Endothelial cell (in vitro differentiated cells): ENCODE measurements at regions not wholly inside any gene's neighbourhood (a gene's known extent, or its start where the extent isn't known, plus 50 kb on each side); places are given as distances from the start of the nearest gene placed in this dataset.
A peak's percentile ranks its signal among the peaks of the same experiment; 100 is the strongest.

ENCODE experiments used
- DNase-seq: peaks from one replicate; pipeline ENCODE4 v3.0.0; 2021; ENCODE audit warnings: low spot score
- H3K27ac Mint-ChIP-seq: one replicate; pipeline ENCODE4 v1.8.0; 2021; ENCODE audit warnings: mixed read lengths, inconsistent platforms; ENCODE audit not compliant: unreplicated experiment
- H3K27me3 Mint-ChIP-seq: one replicate; pipeline ENCODE4 v1.8.0; 2021; ENCODE audit warnings: mild to moderate bottlenecking, moderate library complexity, mixed read lengths, inconsistent platforms; ENCODE audit not compliant: unreplicated experiment
- H3K36me3 Mint-ChIP-seq: one replicate; pipeline ENCODE4 v1.8.0; 2021; ENCODE audit warnings: mild to moderate bottlenecking, low read depth, mixed read lengths, inconsistent platforms; ENCODE audit not compliant: unreplicated experiment
- H3K4me1 Mint-ChIP-seq: one replicate; pipeline ENCODE4 v1.8.0; 2021; ENCODE audit warnings: mild to moderate bottlenecking, mixed read lengths, inconsistent platforms; ENCODE audit not compliant: unreplicated experiment
- H3K4me3 Mint-ChIP-seq: one replicate; pipeline ENCODE4 v1.8.0; 2021; ENCODE audit warnings: mild to moderate bottlenecking, mixed read lengths, inconsistent platforms; ENCODE audit not compliant: unreplicated experiment
- H3K9me3 Mint-ChIP-seq: one replicate; pipeline ENCODE4 v1.8.0; 2021; ENCODE audit warnings: mixed read lengths, inconsistent platforms; ENCODE audit not compliant: unreplicated experiment
- TF ChIP-seq, protein P1 (sequence below): fragments of 200-600 bp; sonication (generic); IDR thresholded peaks from one replicate; pipeline ENCODE4 v1.5.0; 2021; ENCODE audit warnings: antibody characterized with exemption; ENCODE audit not compliant: unreplicated experiment

DNA sequence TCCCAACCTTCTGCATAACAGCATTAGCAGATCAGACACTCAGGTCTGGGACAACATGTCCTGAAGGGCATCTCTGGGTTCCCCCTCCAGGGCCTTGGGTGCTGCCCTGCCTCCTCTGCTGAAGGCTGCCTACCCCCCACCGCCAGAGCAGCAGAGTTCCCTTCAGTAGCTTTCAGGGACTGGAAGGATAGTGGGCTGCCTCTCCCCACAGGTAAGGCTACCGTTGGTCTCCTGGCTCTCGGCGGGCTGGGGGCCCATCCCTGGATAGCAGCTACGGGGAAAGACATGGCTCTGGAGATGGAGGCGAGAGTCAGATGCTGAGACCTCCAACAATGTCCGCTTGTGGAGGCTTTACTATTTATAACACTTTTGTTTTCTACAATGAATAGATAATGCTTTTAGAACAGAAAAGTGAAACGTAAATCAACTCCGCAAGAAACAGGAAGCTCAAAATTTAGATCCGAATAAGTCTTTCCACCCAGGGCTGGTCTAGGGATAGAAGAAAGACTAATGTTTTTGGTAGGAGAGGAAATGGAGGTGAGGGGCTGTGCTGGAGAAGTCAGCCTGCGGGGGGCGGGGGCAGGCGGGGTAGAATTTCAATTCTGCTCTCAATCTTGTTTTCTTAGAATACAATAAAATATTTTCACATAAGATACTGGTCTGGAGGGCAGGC is 58.4 kb downstream of the ARL4C start:
- TF ChIP-seq, protein P1, sequence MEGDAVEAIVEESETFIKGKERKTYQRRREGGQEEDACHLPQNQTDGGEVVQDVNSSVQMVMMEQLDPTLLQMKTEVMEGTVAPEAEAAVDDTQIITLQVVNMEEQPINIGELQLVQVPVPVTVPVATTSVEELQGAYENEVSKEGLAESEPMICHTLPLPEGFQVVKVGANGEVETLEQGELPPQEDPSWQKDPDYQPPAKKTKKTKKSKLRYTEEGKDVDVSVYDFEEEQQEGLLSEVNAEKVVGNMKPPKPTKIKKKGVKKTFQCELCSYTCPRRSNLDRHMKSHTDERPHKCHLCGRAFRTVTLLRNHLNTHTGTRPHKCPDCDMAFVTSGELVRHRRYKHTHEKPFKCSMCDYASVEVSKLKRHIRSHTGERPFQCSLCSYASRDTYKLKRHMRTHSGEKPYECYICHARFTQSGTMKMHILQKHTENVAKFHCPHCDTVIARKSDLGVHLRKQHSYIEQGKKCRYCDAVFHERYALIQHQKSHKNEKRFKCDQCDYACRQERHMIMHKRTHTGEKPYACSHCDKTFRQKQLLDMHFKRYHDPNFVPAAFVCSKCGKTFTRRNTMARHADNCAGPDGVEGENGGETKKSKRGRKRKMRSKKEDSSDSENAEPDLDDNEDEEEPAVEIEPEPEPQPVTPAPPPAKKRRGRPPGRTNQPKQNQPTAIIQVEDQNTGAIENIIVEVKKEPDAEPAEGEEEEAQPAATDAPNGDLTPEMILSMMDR, result no peak
- H3K4me3 Mint-ChIP-seq, result no peak overlapping the region
- peaks cover 4% of the 10 kb centered on the region for H3K27me3 Mint-ChIP-seq
- no peak overlapping the region for H3K27ac Mint-ChIP-seq
- H3K9me3 Mint-ChIP-seq, result no peaks in the 10 kb centered on the region
- no peaks in the 10 kb centered on the region for H3K36me3 Mint-ChIP-seq
- peaks cover 36% of the 10 kb centered on the region for H3K4me1 Mint-ChIP-seq
- DNase-seq, result no peak

- Mint-ChIP-seq H3K4me1 (peaks cover 41% of the 10 kb centered on the region), H3K9me3 (no peaks in the 10 kb centered on the region), H3K36me3 (no peaks in the 10 kb centered on the region), H3K27ac (no peak overlapping the region), H3K27me3 (peaks cover 4% of the 10 kb centered on the region), H3K4me3 (no peak overlapping the region)
- TF ChIP-seq, protein P1, result no peak
- DNase-seq, result no peak
These were observed 59.1 kb downstream of the ARL4C start for GRCh38 chr2:234437642-234438304.

DNA sequence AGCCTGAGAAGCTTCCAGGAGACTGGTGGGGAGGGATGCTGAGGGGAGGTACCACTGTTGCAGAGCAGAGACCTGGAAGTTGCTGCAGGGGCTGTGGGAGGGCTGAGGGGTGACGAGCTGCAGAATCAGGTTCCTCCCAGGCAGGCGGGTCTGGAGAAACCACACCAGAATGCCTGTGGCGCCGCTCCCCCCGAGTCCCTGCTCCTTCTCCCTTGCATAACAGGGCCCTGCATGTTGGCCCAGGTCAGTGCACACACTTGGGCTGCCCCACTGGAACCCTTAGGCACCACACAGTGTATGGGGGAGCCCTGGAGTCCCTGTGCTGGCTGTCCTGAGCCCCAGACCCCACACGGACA is 60.4 kb downstream of the ARL4C start:
- Mint-ChIP-seq H3K4me3 (no peak overlapping the region), H3K4me1 (peaks cover 41% of the 10 kb centered on the region), H3K36me3 (no peaks in the 10 kb centered on the region), H3K27ac (peak overlapping the region; percentile 65), H3K9me3 (no peaks in the 10 kb centered on the region), H3K27me3 (peaks cover 4% of the 10 kb centered on the region)
- TF ChIP-seq, protein P1, result no peak
- no peak for DNase-seq

- TF ChIP-seq, protein P1, result no peak
- Mint-ChIP-seq H3K36me3 (no peaks in the 10 kb centered on the region), H3K9me3 (no peaks in the 10 kb centered on the region), H3K27me3 (peaks cover 4% of the 10 kb centered on the region), H3K4me1 (peaks cover 41% of the 10 kb centered on the region), H3K27ac (peak overlapping the region; percentile 65), H3K4me3 (no peak overlapping the region)
- DNase-seq, result peak; percentile 58
These were observed 60.9 kb downstream of the ARL4C start for GRCh38 chr2:234435836-234436481.

DNA sequence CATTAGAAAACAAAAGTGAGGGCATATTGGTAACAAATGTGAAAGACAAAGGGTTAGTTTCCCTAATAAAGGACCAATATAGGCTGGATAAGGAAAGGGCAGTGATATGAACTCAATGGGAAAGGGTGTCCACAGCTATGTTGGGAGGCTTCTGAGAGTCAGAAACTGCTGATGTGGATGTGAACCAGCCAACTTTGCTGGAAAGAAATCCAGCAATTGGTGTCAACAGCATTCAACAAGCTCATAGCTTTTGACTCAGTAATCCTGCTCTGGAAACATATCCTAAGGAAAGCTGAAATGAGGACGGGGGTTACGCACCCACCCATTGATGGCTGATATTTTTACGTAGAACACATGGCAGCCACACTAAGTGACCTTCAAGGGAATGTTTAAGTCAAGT is 63.7 kb downstream of the ARL4C start:
- no peaks in the 10 kb centered on the region for H3K9me3 Mint-ChIP-seq
- DNase-seq, result no peak
- H3K4me3 Mint-ChIP-seq, result no peak overlapping the region
- peaks cover 4% of the 10 kb centered on the region for H3K27me3 Mint-ChIP-seq
- TF ChIP-seq, protein P1, result no peak
- H3K4me1 Mint-ChIP-seq, result peaks cover 37% of the 10 kb centered on the region
- H3K36me3 Mint-ChIP-seq, result no peaks in the 10 kb centered on the region
- no peak overlapping the region for H3K27ac Mint-ChIP-seq
